GM19467 (cell line): ENCODE measurements at regions not wholly inside any gene's neighbourhood (a gene's known extent, or its start where the extent isn't known, plus 50 kb on each side); places are given as distances from the start of the nearest gene placed in this dataset.

Source experiments
- ATAC-seq: cut with Tn5 transposase; IDR thresholded peaks from one replicate; pipeline ENCODE4 v1.9.1; 2021; ENCODE audit warnings: mild to moderate bottlenecking, moderate library complexity; ENCODE audit not compliant: unreplicated experiment

- ATAC-seq: no peak
Measured at GRCh38 chr6:126285871-126286365, 54.0 kb upstream of the CENPW start.
